Common myeloid progenitor, CD34-positive (primary cell): ENCODE measurements at regions not wholly inside any gene's neighbourhood (a gene's known extent, or its start where the extent isn't known, plus 50 kb on each side); places are given as distances from the start of the nearest gene placed in this dataset.

Experiments used
- CTCF ChIA-PET: fragments of 350-600 bp; sonication (Branson Sonifier 250); formaldehyde crosslinking; loops from one replicate; lab custom pipeline; 2021; ENCODE audit warnings: antibody characterized with exemption; lab: Charles Lee
- POLR2A ChIA-PET: fragments of 350-600 bp; sonication (Branson Sonifier 250); formaldehyde crosslinking; loops from one replicate; lab custom pipeline; 2021; ENCODE audit warnings: antibody characterized with exemption; lab: Charles Lee
- DNase-seq, 3 donors: peaks; one replicate each; pipeline versions ENCODE4 v3.0.0 to v3.0.0-alpha.2; 2013
- H3K27ac ChIP-seq, 2 experiments: 1 replicate in 1 of 2; 2 replicates in 1 of 2; pipeline ENCODE4 v1.7.0; 2013; ENCODE audit warnings: inconsistent platforms in 2 of 2, low read length in 2 of 2, mild to moderate bottlenecking in 2 of 2, low read depth in 1 of 2, moderate library complexity in 1 of 2; ENCODE audit not compliant: severe bottlenecking in 2 of 2, insufficient read depth in 1 of 2, poor library complexity in 1 of 2
- H3K27me3 ChIP-seq, 5 experiments: replicated peaks in 2 of 5; 1 replicate in 3 of 5; 2 replicates in 2 of 5; pipeline versions ENCODE4 v1.6.1 to v1.7.0; 2013; ENCODE audit warnings: low read length in 4 of 5, mild to moderate bottlenecking in 2 of 5, moderate library complexity in 2 of 5, inconsistent platforms in 1 of 5; ENCODE audit not compliant: insufficient read depth in 5 of 5, control insufficient read depth in 4 of 5
- H3K36me3 ChIP-seq, 4 experiments: 1 replicate in 2 of 4; 2 replicates in 2 of 4; pipeline versions ENCODE4 v1.6.1 to v1.7.0; 2013; ENCODE audit warnings: low read length in 3 of 4, control low read depth in 1 of 4, mild to moderate bottlenecking in 1 of 4; ENCODE audit not compliant: control insufficient read depth in 4 of 4, insufficient read depth in 4 of 4
- H3K4me1 ChIP-seq, 4 experiments: 1 replicate in 3 of 4; 2 replicates in 1 of 4; pipeline versions ENCODE4 v1.6.1 to v1.7.1; 2013; ENCODE audit warnings: low read length in 3 of 4, mild to moderate bottlenecking in 3 of 4, control low read depth in 1 of 4, inconsistent platforms in 1 of 4, moderate library complexity in 1 of 4; ENCODE audit not compliant: control insufficient read depth in 4 of 4, insufficient read depth in 4 of 4; ENCODE audit errors: control extremely low read depth in 1 of 4
- H3K4me3 ChIP-seq, 7 experiments: 1 replicate in 4 of 7; 2 replicates in 3 of 7; pipeline versions ENCODE4 v1.5.1 to v1.7.0; 2013; ENCODE audit warnings: mild to moderate bottlenecking in 7 of 7, low read length in 6 of 7, moderate library complexity in 6 of 7, inconsistent platforms in 2 of 7, low read depth in 2 of 7, control low read depth in 1 of 7; ENCODE audit not compliant: insufficient read depth in 4 of 7, control insufficient read depth in 1 of 7; ENCODE audit errors: extremely low read depth in 1 of 7
- H3K9me3 ChIP-seq, 5 experiments: 1 replicate in 4 of 5; 2 replicates in 1 of 5; pipeline versions ENCODE4 v1.6.1 to v1.7.1; 2013; ENCODE audit warnings: low read length in 4 of 5, mild to moderate bottlenecking in 2 of 5, inconsistent platforms in 1 of 5, low read depth in 1 of 5, moderate library complexity in 1 of 5; ENCODE audit not compliant: control insufficient read depth in 4 of 5, insufficient read depth in 2 of 5; ENCODE audit errors: control extremely low read depth in 1 of 5
- WGBS: methylation state at CpG from one replicate; pipeline ENCODE4 v1.1.5; 2013; ENCODE audit not compliant: insufficient coverage; 5-methylcytosine and 5-hydroxymethylcytosine counted together

DNA sequence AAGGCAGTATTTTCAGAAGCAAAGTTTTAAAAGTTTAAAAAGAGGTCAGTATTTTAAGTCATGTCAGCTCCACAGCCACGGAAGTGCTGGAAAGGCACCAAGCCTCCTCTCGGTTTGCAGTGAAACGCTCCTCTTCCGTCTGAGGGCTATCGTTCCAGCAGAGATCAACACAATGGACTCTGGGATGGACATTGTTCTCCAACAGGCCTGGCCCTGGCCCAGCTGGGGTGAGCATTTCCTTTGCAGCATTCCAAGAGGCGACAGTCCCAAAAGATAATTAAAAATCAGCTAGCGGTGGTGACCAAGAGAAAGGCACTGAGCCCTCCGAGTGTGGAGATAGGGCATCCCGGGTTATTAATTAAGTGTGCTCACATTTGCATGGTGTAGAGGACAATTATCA is 95.9 kb upstream of the LCLAT1 start:
- WGBS = 94% methylated on average over 9 of the region's 9 CpGs

DNA sequence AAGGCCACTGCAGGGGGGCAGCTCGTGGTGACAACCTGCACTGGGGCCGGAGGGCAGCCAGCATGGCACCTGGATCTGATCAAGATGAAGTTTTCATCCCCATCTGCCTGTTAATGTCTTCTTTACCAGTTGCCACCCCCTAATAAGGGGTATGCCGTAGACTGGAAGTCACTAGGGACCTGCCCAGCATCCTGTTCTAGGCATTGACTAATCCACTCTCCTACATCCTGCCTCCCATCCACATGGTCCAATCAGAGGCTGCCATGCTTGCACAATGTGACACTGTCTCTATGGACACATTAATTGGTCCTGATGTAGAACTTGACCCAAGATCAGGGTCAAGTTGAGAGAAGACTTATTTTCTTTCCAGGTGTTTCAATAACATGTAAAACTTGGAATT is 95.1 kb upstream of the LCLAT1 start:
- no peaks in the 10 kb centered on the region for H3K4me1 ChIP-seq
- ChIA-PET CTCF (no interaction called here), POLR2A (no interaction called here)
- H3K36me3 ChIP-seq = no peaks in the 10 kb centered on the region
- 94% methylated on average over 2 of the region's 3 CpGs for WGBS
- H3K4me3 ChIP-seq = no peak overlapping the region
- H3K27ac ChIP-seq = no peak overlapping the region
- peaks cover 0 to 2% (median 0%) of the 10 kb centered on the region in 5 experiments for H3K27me3 ChIP-seq
- no peak for DNase-seq
- H3K9me3 ChIP-seq = peaks cover 0 to 2% (median 0%) of the 10 kb centered on the region in 5 experiments

More for the DNA sequence above, 95.9 kb upstream of the LCLAT1 start:
- ChIA-PET POLR2A (no interaction called here), CTCF (no interaction called here)
- H3K36me3 ChIP-seq = no peaks in the 10 kb centered on the region
- H3K27me3 ChIP-seq = peaks cover 0 to 2% (median 0%) of the 10 kb centered on the region in 5 experiments
- no peak overlapping the region for H3K4me3 ChIP-seq
- peaks cover 0 to 2% (median 0%) of the 10 kb centered on the region in 5 experiments for H3K9me3 ChIP-seq
- DNase-seq = no peak
- no peaks in the 10 kb centered on the region for H3K4me1 ChIP-seq
- no peak overlapping the region for H3K27ac ChIP-seq

DNA sequence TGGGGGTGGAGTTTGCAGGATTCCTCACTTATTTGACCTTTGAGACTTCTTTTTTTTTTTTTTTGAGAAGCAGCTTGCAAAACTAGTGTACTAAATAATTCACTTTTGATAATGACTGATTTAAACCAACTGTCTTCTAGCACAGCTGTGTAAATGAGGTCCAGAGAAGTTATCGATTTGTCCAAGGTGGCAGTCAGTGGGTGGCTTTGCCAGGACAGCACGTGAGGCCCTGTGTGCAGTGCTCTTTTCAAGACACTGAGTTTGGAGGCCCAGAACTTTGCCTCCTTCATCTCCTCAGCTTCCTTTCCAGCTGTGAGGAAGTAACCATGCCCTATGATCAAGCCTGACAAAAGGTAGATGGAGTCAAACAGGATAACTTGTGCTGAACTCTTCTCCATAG is 92.9 kb upstream of the LCLAT1 start:
- Histone ChIP-seq H3K9me3 (peaks cover 0 to 2% (median 0%) of the 10 kb centered on the region in 5 experiments), H3K36me3 (no peaks in the 10 kb centered on the region), H3K4me1 (no peaks in the 10 kb centered on the region), H3K27ac (no peak overlapping the region), H3K27me3 (no peaks in the 10 kb centered on the region), H3K4me3 (no peak overlapping the region)
- CTCF ChIA-PET = interaction anchor here (1.1 kb wide), 1 partner anchor 11 kb away, joined by 3 read pairs; no protein-coding TSS in a partner anchor
- WGBS = 92% methylated on average over 2 of the region's 2 CpGs
- DNase-seq = no peak
- POLR2A ChIA-PET = no interaction called here

DNA sequence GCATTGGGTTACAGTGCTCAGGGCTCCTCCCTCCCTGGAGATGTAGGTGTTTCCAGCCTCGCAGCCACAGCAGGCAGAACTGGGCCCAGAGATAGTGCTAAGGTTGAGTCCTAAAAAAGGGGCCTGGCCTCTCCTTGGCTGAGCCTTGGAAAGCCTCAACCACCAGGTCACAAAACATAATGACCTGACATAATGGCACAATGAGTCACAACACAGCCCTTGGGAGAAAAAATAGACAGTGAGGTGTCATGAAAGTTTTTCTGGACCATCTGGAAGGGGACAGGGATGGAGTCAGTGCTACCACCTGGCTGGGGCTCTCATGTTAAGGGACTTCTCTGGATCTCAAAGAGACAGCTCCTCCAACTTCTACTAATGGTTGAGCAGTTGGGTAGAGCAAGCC is 92.4 kb upstream of the LCLAT1 start:
- no peak for DNase-seq
- Histone ChIP-seq H3K9me3 (peaks cover 0 to 2% (median 0%) of the 10 kb centered on the region in 5 experiments), H3K27ac (no peak overlapping the region), H3K4me3 (no peak overlapping the region), H3K36me3 (no peaks in the 10 kb centered on the region), H3K27me3 (peaks cover 0 to under 1% (median 0%) of the 10 kb centered on the region in 5 experiments), H3K4me1 (no peaks in the 10 kb centered on the region)
- CTCF ChIA-PET = no interaction called here
- WGBS = 100% methylated on average over 1 of the region's 1 CpG
- POLR2A ChIA-PET = no interaction called here

DNA sequence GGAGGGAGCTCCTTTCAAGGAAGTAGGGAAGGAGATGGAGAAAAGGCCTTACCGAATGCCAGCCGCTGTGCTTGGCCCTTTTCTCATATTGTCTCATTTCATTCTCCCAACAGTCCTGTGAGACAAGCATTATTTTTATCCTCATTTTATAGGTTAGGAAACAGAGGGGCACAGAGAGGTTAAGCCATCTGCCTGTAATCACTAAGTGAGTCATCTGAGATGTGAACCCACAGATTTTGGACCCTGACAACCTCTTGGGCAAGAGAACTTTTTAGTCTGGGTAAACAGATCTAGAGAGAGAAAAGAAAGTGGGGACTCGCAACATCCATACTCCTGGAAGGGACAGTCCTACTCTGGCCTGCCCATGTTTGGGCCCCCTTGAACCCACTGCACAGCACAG is 91.7 kb upstream of the LCLAT1 start:
- Histone ChIP-seq H3K27me3 (peaks cover 0 to 4% (median 0%) of the 10 kb centered on the region in 5 experiments), H3K9me3 (no peaks in the 10 kb centered on the region), H3K4me1 (no peaks in the 10 kb centered on the region), H3K36me3 (no peaks in the 10 kb centered on the region), H3K4me3 (no peak overlapping the region), H3K27ac (no peak overlapping the region)
- DNase-seq = no peak
- POLR2A ChIA-PET = no interaction called here
- CTCF ChIA-PET = no interaction called here
- WGBS = 100% methylated on average over 1 of the region's 3 CpGs

DNA sequence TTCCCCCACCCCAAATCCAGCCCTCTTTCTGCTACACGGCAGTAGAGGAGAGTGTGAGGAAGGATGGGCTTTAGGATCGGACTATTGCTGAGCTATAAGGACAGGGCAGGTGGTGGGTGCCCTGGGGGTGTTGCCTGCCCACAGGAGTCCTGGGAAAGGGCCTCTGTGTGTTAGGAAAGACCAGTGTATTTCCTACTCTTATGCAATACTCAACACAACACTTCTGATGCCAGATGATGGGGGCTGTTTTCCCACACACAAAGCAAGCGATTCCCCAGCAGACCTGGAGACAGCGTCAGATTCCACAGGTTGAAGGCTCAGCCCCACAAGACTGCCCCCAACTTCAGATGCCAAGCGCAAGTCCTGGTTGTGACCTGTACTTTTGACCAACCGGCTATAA is 91.0 kb upstream of the LCLAT1 start:
- Histone ChIP-seq H3K36me3 (no peaks in the 10 kb centered on the region), H3K9me3 (no peaks in the 10 kb centered on the region), H3K4me1 (no peaks in the 10 kb centered on the region), H3K27me3 (peaks cover 0 to 4% (median 0%) of the 10 kb centered on the region in 5 experiments), H3K4me3 (no peak overlapping the region), H3K27ac (no peak overlapping the region)
- DNase-seq = no peak
- ChIA-PET POLR2A (no interaction called here), CTCF (no interaction called here)
- WGBS = 100% methylated on average over 2 of the region's 6 CpGs

DNA sequence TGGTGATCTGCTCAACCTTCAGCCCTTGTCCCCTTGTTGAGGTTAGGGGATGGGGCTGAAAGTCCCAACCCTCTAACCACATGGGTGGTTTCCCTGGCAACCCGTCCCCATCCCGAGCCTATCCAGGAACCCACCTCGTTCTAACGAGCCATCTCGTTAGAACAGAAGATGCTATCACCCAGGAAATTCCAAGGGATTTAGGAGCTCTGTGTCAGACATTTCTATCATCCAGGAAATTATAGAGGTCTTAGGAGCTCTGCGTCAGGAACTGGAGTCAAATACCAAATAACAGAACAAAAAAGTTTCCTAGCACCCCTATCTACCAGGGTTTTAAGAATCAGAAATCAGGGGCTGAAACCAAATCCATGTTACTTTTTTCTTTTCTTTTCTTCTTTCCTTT is 90.3 kb upstream of the LCLAT1 start:
- DNase-seq = no peak
- H3K9me3 ChIP-seq = no peaks in the 10 kb centered on the region
- 87% methylated on average over 3 of the region's 6 CpGs for WGBS
- H3K27me3 ChIP-seq = peaks cover 0 to 4% (median 0%) of the 10 kb centered on the region in 5 experiments
- H3K27ac ChIP-seq = no peak overlapping the region
- H3K36me3 ChIP-seq = no peaks in the 10 kb centered on the region
- ChIA-PET POLR2A (no interaction called here), CTCF (interaction anchor here (0.9 kb wide), 1 partner anchor 18 kb away, joined by 4 read pairs; no protein-coding TSS in a partner anchor)
- no peak overlapping the region for H3K4me3 ChIP-seq
- H3K4me1 ChIP-seq = no peaks in the 10 kb centered on the region
